Muscle of back (tissue), 3 donors: ENCODE measurements at regions not wholly inside any gene's neighbourhood (a gene's known extent, or its start where the extent isn't known, plus 50 kb on each side); places are given as distances from the start of the nearest gene placed in this dataset.

Experiments
- DNase-seq, 3 donors: peaks; one replicate each; pipeline versions ENCODE4 v3.0.0 to v3.0.0-alpha.2; 2013

GRCh38 chr12:53803194-53803593 lies 51.4 kb upstream of the CISTR start:
- no peak for DNase-seq

GRCh38 chr12:53803703-53804102 lies 51.9 kb upstream of the CISTR start:
- no peak for DNase-seq

GRCh38 chr12:53804429-53804828 lies 52.6 kb upstream of the CISTR start:
- DNase-seq = no peak

GRCh38 chr12:53805067-53805466 lies 53.3 kb upstream of the CISTR start:
- no peak for DNase-seq

DNA sequence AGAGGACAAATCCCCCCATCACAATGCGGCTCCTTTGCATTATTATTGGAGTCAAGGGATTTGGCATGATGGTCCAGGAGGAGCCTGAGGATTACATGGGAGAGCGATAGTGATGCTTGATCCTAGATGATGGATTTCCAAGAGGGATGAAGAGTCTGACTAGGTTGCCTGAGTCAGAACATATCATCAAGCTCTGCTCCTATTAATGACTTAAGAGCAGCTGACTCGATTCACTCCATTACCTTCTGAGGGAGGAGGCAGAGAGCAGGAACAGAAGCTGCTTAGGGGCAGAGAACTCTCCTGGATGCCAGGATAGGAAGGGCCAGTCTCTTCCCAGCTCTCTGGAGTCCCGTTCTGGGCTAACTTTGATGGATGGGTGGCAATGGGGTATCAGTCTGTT lies 54.0 kb upstream of the CISTR start:
- DNase-seq = no peak

DNA sequence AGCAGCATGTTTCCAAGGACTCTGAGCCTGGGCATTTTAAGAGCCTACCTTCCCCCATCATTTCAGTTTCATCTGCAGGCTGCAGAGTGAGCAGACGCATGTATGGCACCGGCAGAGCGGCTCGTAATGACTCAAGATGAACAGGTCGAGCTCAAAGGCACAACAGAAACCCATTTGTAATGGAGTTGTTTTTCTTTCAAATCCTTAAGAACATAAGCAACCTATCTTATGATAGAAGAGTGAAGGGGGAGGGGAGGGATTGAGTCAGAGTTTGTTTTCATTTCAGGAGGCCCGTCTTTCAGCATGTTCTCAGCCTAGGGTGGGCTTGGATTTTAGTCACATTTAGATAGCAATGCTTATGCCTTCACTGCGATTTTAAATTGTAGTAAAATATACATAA lies 54.9 kb upstream of the CISTR start:
- DNase-seq = no peak

- DNase-seq = no peak
Observed at GRCh38 chr12:53807322-53807860, 55.6 kb upstream of the CISTR start.

DNA sequence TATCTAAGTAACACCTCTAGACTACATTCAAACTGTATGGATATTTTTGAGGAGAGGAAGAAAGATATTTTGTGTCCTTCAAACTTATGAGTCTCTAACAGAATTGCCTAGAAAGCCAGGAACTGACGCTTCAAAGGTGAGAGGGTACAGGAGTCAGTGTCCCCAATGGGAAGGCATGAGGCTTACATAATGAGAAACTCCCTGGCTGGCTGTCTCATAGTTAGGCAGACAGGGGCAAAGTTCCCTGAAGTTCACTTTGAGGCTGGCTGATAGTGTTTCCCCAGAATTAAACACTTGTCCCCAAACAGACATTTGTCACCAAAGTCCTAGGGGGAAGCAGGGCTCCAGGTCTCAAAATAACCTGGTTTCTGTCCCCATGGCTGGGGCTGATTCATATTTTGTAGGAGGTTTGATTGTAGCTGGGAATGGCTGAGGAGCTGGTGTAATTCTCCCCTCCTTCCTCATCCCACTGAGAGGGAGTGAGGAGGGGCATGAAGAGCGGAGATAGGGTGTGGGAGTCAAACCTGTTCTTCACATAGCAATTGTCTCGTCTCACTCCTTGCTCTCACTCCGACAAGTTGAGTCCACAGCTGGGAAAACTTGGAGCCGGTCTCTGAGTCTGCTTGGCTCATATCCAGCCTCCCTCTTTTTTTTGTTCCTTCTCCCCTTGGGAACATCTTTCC lies 56.4 kb upstream of the CISTR start:
- no peak for DNase-seq

DNA sequence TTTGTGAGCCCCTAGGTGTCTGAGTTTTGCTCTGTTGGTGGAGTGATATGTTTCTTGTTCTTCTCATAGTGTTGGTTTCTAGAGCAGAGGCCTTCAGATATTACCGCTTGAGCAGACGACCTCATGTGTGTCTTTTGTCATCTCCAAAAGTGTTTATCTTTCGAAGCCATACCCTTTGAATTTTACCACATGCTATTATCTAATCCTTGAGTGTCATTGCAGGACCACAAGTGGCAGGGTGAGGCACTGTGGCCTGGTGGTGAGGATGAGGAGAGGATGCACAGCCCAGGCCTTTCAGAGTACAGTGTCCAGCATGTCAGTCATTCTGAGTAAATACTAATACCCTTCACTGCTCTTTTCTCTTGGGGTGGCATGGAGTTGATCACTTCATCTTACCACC lies 57.2 kb upstream of the CISTR start:
- DNase-seq = no peak

GRCh38 chr12:53810950-53811349 lies 59.2 kb upstream of the CISTR start:
- DNase-seq = no peak

GRCh38 chr12:53811606-53812005 lies 59.8 kb upstream of the CISTR start:
- no peak for DNase-seq

- no peak for DNase-seq
Observed at GRCh38 chr12:53816360-53817020, 64.7 kb upstream of the CISTR start.

DNA sequence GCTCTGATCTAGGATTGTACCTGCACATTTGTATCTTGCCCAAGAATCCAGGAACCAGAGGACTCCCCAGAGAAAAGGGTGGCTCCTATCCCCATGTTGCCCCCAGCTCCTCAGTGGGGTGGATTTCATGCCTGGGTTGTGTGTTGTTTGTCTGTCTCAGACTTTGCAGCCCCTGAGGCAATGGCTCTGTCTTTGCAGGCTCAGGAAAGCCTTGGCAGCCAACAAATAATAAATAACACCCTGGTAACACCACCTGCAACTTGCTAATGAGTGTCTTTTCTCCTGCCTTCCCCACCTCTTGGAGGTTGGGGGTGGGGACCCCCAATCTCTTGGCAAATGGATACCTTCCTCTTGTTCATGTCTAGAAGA lies 65.2 kb upstream of the CISTR start:
- no peak for DNase-seq

DNA sequence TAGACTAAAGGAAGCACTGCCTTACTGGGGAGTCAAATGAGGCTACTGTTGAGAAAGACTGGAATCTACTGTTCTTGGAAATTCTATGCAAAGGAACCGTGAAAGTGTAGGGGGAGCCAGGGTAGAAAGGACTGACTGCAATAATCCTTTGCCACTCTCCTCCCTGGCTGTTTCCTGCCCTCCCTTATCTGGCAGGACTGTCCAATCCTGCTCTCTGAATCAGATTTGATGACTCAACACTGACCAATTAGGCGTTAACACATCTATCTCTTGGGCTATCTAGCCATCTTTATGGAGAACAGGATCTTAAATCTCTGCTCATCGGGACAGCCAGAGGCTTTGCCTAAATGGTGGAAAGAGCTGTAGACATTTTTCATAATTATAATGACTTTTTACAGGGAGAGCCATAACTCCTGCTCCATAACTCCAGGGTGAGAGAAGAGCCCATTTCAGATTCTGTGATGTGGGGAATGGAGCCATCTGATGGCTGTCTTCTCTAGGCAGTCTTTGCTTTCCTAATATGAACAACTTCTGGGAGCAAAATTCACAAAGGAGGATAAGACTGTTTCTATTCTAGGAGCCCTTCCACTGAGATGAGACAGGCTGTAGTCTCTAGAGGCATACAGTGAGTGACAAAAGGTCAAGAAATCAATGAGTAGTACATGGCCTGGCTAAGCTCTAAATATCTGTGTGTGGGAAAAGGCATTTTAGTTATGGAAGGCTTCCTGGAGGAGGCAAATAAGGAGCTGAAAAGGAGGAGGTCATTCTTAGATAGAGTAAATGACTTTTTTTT lies 68.9 kb upstream of the CISTR start:
- no peak for DNase-seq

DNA sequence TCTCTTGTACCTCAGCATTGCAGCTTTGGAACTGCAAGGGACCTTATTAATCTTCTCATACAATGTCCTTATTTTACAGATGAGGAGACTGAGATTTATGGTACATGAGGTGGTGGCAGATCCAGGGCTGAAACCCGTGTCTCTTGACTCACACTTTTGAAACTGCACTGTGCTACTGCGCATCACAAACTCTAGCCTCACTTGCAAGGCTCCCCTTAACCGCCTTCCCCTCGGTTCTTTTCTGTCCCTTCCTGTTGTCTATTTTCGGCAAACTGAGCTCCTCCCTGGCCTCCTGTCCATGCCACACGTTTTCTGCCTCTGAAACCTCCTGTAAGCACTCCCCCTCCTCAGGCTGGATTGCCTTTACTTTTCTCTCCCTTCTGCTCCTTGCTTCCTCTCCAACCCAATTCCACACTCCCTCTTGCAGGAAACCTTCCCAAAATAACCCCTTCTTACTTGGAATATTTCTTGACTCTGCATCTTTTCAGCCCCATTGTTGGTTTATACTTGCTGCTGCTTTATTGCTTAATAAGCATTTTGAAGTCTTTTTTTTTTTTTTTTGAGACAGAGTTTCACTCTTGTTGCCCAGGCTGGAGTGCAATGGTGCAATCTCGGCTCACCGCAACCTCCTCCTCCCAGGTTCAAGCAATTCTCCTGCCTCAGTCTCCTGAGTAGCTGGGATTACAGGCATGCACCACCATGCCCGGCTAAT lies 72.4 kb upstream of the CISTR start:
- no peak for DNase-seq

DNA sequence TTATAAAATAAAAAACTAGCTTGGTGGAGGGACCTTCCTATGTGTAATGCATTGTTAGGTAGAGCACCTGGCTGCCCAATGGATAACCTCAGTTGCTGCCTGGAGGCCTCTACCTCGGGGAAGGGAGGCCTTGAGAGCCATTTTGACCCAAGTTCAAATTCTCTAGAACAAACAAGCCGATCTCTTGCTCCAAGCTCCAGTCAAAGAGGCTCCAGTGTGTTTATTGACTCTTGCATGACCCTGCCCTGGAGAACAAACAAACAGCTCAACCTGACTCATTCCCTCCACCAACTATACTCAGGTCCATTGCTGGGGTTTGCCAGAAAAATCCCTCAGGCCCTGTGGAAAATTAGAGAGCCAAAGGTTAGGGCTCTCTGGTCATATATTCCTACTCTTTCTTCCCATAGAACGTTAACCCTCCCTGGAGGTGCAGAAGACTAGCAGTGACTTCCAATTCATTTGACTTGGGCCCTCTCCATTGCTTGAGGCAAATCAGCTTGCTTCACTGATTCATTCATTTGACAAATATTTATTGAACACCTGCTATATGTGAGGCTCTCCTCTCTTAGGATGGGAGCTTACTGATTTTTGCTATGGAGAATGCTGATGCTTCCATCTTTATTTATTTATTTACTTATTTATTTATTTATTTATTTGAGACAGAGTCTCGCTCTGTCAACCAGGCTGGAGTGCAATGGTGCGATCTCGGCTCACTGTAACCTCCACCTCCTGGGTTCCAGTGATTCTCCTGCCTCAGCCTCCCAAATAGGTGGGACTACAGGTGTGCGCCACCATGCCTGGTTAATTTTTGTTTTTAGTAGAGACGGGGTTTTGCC lies 73.7 kb upstream of the CISTR start:
- DNase-seq = no peak

- no peak for DNase-seq
Observed at GRCh38 chr12:53827306-53827705, 75.5 kb upstream of the CISTR start.

- DNase-seq = no peak
Observed at GRCh38 chr12:53828598-53828997, 76.8 kb upstream of the CISTR start.

DNA sequence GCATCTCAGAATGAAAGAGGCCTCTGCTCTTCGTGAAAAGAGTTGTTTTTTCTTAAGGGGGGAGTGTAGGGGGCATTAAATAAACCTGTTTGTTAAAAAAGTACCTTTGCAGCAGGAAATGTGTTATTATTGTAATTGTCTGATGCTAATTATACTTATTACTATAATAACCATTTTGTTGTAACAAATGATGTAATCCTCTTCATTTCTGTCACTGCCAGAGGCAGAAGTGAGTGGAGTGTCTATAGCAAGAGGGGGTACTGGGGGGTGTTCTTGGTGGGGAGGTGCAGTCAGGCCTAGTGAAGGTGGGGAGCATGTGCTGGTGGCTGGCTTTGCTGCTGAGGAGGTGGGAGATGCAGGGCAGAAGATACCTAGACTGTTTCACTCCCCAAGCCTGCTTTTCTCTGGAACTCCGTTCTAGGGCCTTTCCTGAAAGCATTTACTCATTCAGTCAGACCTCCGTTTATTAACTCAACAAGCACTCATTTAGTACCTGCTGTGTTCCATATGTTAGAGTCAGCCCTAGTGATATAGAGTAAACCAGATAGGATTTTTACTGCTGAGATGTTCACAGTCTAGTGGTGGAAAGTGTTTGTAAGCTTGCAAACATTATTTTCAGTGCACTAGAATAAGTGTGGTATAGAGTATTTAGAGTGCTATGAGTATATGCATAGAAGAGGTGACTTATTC lies 77.5 kb upstream of the CISTR start:
- DNase-seq = no peak

DNA sequence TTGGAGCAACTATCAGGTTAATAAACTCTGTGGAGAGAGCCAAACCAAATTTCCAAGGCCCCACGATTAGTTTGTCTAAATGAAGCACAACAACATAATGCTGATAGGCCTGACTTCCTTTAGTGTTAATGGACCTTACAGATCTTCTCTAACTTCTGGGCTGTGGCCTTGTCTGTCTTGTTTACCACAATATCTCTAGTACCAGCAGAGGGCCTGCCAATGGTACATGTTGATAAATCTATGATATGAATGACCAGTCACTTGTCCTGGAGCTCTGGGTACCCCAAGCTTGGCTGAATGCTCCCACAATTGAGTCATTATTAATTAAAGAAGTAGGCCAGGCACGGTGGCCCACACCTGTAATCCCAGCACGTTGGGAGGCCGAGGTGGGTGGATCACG lies 78.9 kb upstream of the CISTR start:
- no peak for DNase-seq
